ENCODE measurements at regions not wholly inside any gene's neighbourhood (a gene's known extent, or its start where the extent isn't known, plus 50 kb on each side); places are given as distances from the start of the nearest gene placed in this dataset.
A peak's percentile ranks its signal among the peaks of the same experiment; 100 is the strongest.

DNA sequence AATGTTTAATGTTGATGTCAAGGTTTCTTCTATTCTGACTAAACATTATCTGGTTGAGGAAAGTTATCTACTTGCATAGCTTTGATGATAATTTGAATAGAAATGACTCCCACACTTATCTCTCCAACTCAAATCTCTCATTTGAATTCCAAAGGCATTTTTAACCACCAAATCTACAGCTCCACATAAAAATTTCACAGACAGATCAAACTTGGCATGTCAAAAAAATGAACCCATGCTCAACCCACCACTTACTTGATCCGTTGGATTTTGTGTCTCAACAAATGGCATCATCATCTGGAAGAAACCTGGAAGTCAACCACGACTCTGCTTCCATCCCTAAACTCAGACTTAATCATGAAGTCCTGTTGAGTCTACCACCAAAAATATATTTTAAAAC lies 1050.4 kb downstream of the EFNB2 start:
- no peak overlapping the region for H3K4me3 ChIP-seq (replicated peaks in 1 of 2; ENCODE audit: low read depth in 2 of 2, low read length in 2 of 2)
- TF ChIP-seq CTCF (IDR thresholded peaks at IDR 0.05; ENCODE audit: low read depth, low read length): no peak
- no peak for DNase-seq (ENCODE audit: low read depth in 2 of 2)

- TF ChIP-seq CTCF (IDR thresholded peaks at IDR 0.05; ENCODE audit: low read depth, low read length): no peak
- no peak for DNase-seq (ENCODE audit: low read depth in 2 of 2)
- no peak overlapping the region for H3K4me3 ChIP-seq (replicated peaks in 1 of 2; ENCODE audit: low read depth in 2 of 2, low read length in 2 of 2)
Measured at GRCh38 chr13:105474983-105475610, 1060.4 kb downstream of the EFNB2 start.

DNA sequence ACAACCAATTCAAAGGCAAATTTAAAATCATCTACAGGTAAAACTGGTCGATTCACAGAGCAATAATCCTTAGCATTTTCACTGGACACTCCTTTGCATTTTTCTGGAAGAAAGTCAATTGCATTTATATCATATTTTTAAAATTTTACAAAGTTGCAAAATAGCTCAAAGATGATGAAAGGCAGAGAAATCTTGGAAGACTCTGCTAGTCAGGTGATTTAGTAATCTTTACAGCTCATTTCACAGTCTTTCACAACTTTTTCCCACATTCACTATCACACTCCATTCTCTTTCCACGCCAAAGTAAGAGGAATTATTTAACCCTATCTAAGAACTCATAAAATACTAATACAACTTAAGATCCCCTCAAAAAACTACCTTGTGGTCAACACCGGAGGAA lies 1063.8 kb downstream of the EFNB2 start:
- DNase-seq (ENCODE audit: low read depth in 2 of 2): peak; percentile 46 to 55
- no peak overlapping the region for H3K4me3 ChIP-seq (replicated peaks in 1 of 2; ENCODE audit: low read depth in 2 of 2, low read length in 2 of 2)
- no peak for TF ChIP-seq CTCF (IDR thresholded peaks at IDR 0.05; ENCODE audit: low read depth, low read length)

DNA sequence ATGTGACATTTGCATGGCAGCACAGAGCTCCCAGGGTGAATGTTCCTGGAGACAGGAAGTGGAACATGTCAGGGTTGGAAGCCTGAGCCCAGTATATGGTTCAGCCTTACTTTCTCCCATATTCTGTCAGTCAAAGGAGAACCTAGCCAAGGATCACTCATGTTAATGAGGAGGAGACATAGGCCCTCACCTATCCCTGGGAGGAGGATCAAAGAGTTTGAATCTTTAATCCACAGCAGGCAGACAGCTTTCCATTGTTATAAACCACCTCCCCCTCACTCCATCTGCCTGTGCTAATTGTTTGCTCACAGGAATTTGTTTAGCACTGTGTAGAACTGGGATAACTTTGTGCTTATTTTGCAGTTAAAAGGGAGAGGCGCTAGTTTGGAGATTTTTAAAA lies 1069.1 kb downstream of the EFNB2 start:
- no peak overlapping the region for H3K4me3 ChIP-seq (replicated peaks in 1 of 2; ENCODE audit: low read depth in 2 of 2, low read length in 2 of 2)
- no peak for DNase-seq (ENCODE audit: low read depth in 2 of 2)
- TF ChIP-seq CTCF (IDR thresholded peaks at IDR 0.05; ENCODE audit: low read depth, low read length): no peak

DNA sequence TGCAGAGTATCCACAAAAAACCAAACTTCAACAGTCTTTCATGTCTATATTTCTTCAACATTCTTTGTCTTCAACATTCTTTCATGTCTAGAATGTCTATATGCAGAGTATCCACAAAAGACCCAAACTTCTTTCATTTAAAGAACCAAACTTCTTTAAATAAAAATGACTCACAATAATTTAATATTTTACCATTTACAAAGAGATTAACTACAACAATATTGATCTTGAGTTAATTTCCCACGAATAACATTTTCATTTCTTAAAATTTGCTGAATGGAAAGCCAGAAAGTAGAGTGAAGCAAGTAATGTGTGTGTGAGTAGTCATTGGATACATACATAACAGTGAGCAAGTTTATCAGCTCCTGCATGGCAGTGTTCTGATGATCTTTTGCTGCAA lies 1069.7 kb downstream of the EFNB2 start, which contains the start of gene DAOA:
DAOA (plus strand) TSS at position 301 of the 400 bp plus-strand sequence.
- no peak for TF ChIP-seq CTCF (IDR thresholded peaks at IDR 0.05; ENCODE audit: low read depth, low read length)
- H3K4me3 ChIP-seq (replicated peaks in 1 of 2; ENCODE audit: low read depth in 2 of 2, low read length in 2 of 2): no peak within 1 kb of the TSS
- no peak for DNase-seq (ENCODE audit: low read depth in 2 of 2)

DNA sequence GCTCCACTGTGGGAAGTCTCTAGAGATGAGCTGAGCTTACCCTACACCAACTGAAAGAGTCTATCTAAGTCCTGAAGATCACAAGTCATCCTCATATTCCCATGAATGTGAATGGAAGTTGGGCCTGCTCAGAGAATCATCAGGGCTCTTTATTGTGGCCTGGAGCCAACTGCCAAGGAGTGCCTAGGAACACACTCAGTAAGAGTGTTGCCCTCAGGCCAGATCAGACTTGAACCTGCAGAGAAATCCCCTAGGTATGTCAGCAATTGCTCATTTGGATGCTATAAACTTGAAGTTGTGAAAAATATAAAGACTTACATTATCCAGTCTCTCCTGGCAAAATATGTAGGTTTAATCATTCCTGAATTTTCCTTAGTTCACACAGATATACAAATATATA lies 1070.2 kb downstream of the EFNB2 start:
- no peak overlapping the region for H3K4me3 ChIP-seq (replicated peaks in 1 of 2; ENCODE audit: low read depth in 2 of 2, low read length in 2 of 2)
- no peak for TF ChIP-seq CTCF (IDR thresholded peaks at IDR 0.05; ENCODE audit: low read depth, low read length)
- no peak for DNase-seq (ENCODE audit: low read depth in 2 of 2)

GRCh38 chr13:105464249-105464648 lies 1071.2 kb downstream of the EFNB2 start:
- no peak for TF ChIP-seq CTCF (IDR thresholded peaks at IDR 0.05; ENCODE audit: low read depth, low read length)
- no peak overlapping the region for H3K4me3 ChIP-seq (replicated peaks in 1 of 2; ENCODE audit: low read depth in 2 of 2, low read length in 2 of 2)
- DNase-seq (ENCODE audit: low read depth in 2 of 2): peak in 1 of 2 donors; percentile 12
